ENCODE measurements at regions not wholly inside any gene's neighbourhood (a gene's known extent, or its start where the extent isn't known, plus 50 kb on each side); places are given as distances from the start of the nearest gene placed in this dataset.

DNA sequence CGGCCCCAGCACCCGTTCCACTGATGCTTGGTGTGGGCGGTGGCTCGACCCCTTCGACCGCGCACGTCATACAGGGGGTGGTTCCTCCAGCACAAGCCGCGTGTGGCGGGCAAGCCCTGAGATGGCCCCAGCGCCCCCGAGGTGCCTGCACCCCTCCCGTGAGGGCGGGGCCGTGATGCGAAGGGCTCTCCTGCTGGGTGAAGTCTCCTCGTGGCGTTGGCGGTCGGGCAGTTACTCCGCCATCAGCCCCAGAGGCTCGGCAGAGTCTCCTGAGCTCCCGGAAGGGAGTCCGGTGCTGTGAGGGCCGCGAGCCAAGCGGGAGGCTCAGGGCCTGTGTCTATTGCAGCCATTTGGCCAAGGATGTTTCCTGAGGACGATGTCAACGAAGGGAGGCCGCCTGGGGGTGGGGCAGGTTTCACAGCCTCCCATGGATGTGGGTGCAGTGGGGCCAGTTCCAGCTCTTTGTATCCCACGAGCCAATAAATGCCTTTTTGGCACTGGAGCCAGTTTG is 78.1 kb upstream of the GALNT9 start:
- H4K20me1 ChIP-seq (ENCODE audit: insufficient read depth, low read length), result no peaks in the 10 kb centered on the region
- H3K36me3 ChIP-seq (ENCODE audit: insufficient read depth, low read length), result no peaks in the 10 kb centered on the region
- Mint-ChIP-seq H3K36me3 (ENCODE audit: low read depth, unreplicated experiment) (no peaks in the 10 kb centered on the region), H3K9me3 (ENCODE audit: unreplicated experiment) (no peaks in the 10 kb centered on the region), H3K4me1 (ENCODE audit: low read depth, unreplicated experiment) (no peaks in the 10 kb centered on the region), H3K4me3 (ENCODE audit: unreplicated experiment) (no peak overlapping the region), H3K27ac (ENCODE audit: unreplicated experiment) (no peak overlapping the region), H3K27me3 (ENCODE audit: low read depth, unreplicated experiment) (peaks cover 20% of the 10 kb centered on the region)
- no peak overlapping the region for H3K4me2 ChIP-seq (ENCODE audit: low read length)
- no peak for FAIRE-seq
- H3K9ac ChIP-seq (ENCODE audit: low read length), result no peak overlapping the region
- H3K27ac ChIP-seq (ENCODE audit: low read depth, low read length), result no peak overlapping the region
- no peaks in the 10 kb centered on the region for H3K27me3 ChIP-seq (ENCODE audit: insufficient read depth, low read length)
- TF ChIP-seq EZH2 (IDR thresholded peaks at IDR 0.05; ENCODE audit: insufficient read depth, low read length), result no peak
- TF ChIP-seq, protein P1, sequence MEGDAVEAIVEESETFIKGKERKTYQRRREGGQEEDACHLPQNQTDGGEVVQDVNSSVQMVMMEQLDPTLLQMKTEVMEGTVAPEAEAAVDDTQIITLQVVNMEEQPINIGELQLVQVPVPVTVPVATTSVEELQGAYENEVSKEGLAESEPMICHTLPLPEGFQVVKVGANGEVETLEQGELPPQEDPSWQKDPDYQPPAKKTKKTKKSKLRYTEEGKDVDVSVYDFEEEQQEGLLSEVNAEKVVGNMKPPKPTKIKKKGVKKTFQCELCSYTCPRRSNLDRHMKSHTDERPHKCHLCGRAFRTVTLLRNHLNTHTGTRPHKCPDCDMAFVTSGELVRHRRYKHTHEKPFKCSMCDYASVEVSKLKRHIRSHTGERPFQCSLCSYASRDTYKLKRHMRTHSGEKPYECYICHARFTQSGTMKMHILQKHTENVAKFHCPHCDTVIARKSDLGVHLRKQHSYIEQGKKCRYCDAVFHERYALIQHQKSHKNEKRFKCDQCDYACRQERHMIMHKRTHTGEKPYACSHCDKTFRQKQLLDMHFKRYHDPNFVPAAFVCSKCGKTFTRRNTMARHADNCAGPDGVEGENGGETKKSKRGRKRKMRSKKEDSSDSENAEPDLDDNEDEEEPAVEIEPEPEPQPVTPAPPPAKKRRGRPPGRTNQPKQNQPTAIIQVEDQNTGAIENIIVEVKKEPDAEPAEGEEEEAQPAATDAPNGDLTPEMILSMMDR (IDR thresholded peaks at IDR 0.05; ENCODE audit: insufficient read depth, low read depth, low read length), result no peak
- no peak overlapping the region for H3K4me3 ChIP-seq (ENCODE audit: insufficient read depth, low read depth, low read length)
- H2AFZ ChIP-seq (ENCODE audit: low read depth, low read length), result no peak overlapping the region
- no peaks in the 10 kb centered on the region for H3K79me2 ChIP-seq (ENCODE audit: insufficient read depth, low read length)
- no peaks in the 10 kb centered on the region for H3K9me3 ChIP-seq (ENCODE audit: insufficient read depth, low read depth, low read length)
- H3K4me1 ChIP-seq (ENCODE audit: insufficient read depth, low read length), result no peaks in the 10 kb centered on the region
- no peak for DNase-seq (ENCODE audit: low read depth)

DNA sequence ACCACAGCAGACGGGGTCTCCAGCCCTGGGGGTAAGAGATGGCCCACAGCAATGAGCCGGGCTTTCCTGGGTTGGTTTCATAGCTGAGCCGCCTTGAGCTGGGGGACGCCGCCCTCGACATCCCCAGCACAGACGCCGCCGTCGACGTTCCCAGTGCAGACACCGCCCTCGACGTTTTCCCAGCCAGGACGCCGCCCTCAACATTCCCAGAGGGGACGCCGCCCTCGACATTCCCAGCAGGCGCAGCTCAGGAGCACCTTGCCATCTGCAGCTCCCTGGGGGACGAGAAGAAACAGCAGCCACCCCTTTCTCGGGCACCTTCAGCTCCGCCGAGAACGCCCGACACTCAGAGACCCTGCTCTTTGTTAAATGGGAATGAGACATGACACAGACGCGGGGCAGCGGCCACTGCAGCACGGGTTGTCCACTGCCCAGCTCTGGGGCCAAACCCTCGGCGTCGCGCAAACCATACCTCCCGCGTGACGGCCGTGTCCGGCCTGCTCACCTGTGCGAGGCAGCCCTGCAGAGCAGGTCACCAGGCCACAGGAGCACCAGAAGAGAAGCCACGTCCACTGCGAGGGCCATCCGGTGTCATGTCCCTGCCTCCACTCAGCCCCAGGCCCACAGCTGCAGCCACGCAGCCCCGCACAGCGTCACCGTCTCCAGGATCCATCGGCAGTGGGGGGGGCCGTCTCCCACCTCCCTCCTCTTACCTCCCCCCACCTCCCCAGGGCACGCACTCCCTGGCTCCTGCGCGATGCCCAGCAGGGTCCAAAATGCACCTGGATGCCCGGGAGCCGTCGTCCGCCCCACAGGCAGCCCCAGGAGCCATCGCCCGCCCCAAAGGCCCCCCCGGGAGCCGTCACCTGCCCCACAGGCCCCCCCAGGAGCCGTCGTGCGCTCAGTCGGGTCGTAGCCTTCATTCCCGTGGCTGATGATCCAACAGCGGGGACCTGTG is 77.4 kb upstream of the GALNT9 start:
- Histone ChIP-seq H3K4me2 (ENCODE audit: low read length) (no peak overlapping the region), H4K20me1 (ENCODE audit: insufficient read depth, low read length) (no peaks in the 10 kb centered on the region), H3K9ac (ENCODE audit: low read length) (no peak overlapping the region), H3K9me3 (ENCODE audit: insufficient read depth, low read depth, low read length) (no peaks in the 10 kb centered on the region), H3K27me3 (ENCODE audit: insufficient read depth, low read length) (no peaks in the 10 kb centered on the region), H3K36me3 (ENCODE audit: insufficient read depth, low read length) (no peaks in the 10 kb centered on the region), H3K4me3 (ENCODE audit: insufficient read depth, low read depth, low read length) (no peak overlapping the region), H3K79me2 (ENCODE audit: insufficient read depth, low read length) (no peaks in the 10 kb centered on the region), H3K4me1 (ENCODE audit: insufficient read depth, low read length) (no peaks in the 10 kb centered on the region), H2AFZ (ENCODE audit: low read depth, low read length) (no peak overlapping the region), H3K27ac (ENCODE audit: low read depth, low read length) (no peak overlapping the region)
- H3K4me3 Mint-ChIP-seq (ENCODE audit: unreplicated experiment), result no peak overlapping the region
- no peaks in the 10 kb centered on the region for H3K9me3 Mint-ChIP-seq (ENCODE audit: unreplicated experiment)
- no peak for DNase-seq (ENCODE audit: low read depth)
- H3K27me3 Mint-ChIP-seq (ENCODE audit: low read depth, unreplicated experiment), result peaks cover 20% of the 10 kb centered on the region
- no peak for FAIRE-seq
- TF ChIP-seq, protein P1 (IDR thresholded peaks at IDR 0.05; ENCODE audit: insufficient read depth, low read depth, low read length), result no peak
- no peak for TF ChIP-seq EZH2 (IDR thresholded peaks at IDR 0.05; ENCODE audit: insufficient read depth, low read length)
- H3K4me1 Mint-ChIP-seq (ENCODE audit: low read depth, unreplicated experiment), result no peaks in the 10 kb centered on the region
- no peak overlapping the region for H3K27ac Mint-ChIP-seq (ENCODE audit: unreplicated experiment)
- no peaks in the 10 kb centered on the region for H3K36me3 Mint-ChIP-seq (ENCODE audit: low read depth, unreplicated experiment)

Measured in astrocyte (in vitro differentiated cells and primary cell).